ENCODE measurements at regions not wholly inside any gene's neighbourhood (a gene's known extent, or its start where the extent isn't known, plus 50 kb on each side); places are given as distances from the start of the nearest gene placed in this dataset.
"Not testable (repeated sequence)": the region's sequence is repeated elsewhere in the genome, so short reads cannot be mapped to it uniquely, and the experiment has no call there.

- Histone ChIP-seq H3K27ac (no peak overlapping the region), H3K4me3 (no peak overlapping the region), H3K4me1 (replicated peaks in 1 of 2) (no peaks in the 10 kb centered on the region)
- no peak for ATAC-seq (replicated peaks in 6 of 8)
- WGBS, 10 experiments = 90 to 97% (median 96%) methylated on average over 4 to 16 of the region's 17 CpGs; no CpG with 5 or more reads in 2 of the 10 experiments
- in situ Hi-C loops (cut with MboI; ENCODE audit: low pct_unique_long_range_greater_than_20kb in 2 of 9, low sequenced_read_pairs in 9 of 9, unreplicated experiment in 9 of 9) = no loop called here
Measured at GRCh38 chr15:30783019-30783418, 120.7 kb upstream of the FAN1 start.

- Histone ChIP-seq H3K4me1 (replicated peaks in 1 of 2) (no peaks in the 10 kb centered on the region), H3K27ac (no peak overlapping the region), H3K4me3 (no peak overlapping the region)
- no peak for ATAC-seq (replicated peaks in 6 of 8)
- in situ Hi-C loops (cut with MboI; ENCODE audit: low pct_unique_long_range_greater_than_20kb in 2 of 9, low sequenced_read_pairs in 9 of 9, unreplicated experiment in 9 of 9) = no loop called here
Measured at GRCh38 chr15:30788595-30788994, 115.1 kb upstream of the FAN1 start.

- ATAC-seq (replicated peaks in 6 of 8) = peak in 5 of 8 experiments; percentile 59 to 97 (median 96)
- H3K4me3 ChIP-seq = no peak overlapping the region
- WGBS, 10 experiments = 0 to 100% (median 92%) methylated on average over 1 to 5 of the region's 18 CpGs; no CpG with 5 or more reads in 4 of the 10 experiments
- in situ Hi-C loops (cut with MboI; ENCODE audit: low pct_unique_long_range_greater_than_20kb in 2 of 9, low sequenced_read_pairs in 9 of 9, unreplicated experiment in 9 of 9) = no loop called here
- no peaks in the 10 kb centered on the region for H3K4me1 ChIP-seq (replicated peaks in 1 of 2)
- H3K27ac ChIP-seq = no peak overlapping the region
Measured at GRCh38 chr15:30791239-30792175, 112.2 kb upstream of the FAN1 start.

- ATAC-seq (replicated peaks in 6 of 8); H3K4me3 ChIP-seq; H3K4me1 ChIP-seq (replicated peaks in 1 of 2); in situ Hi-C loops (cut with MboI; ENCODE audit: low pct_unique_long_range_greater_than_20kb in 2 of 9, low sequenced_read_pairs in 9 of 9, unreplicated experiment in 9 of 9); H3K27ac ChIP-seq: not testable (repeated sequence)
- WGBS, 10 experiments = 20 to 100% (median 33%) methylated on average over 1 of the region's 3 CpGs; no CpG with 5 or more reads in 7 of the 10 experiments
Measured at GRCh38 chr15:30792843-30793242, 110.9 kb upstream of the FAN1 start.

GRCh38 chr15:30794388-30794787 lies 109.3 kb upstream of the FAN1 start:
- no peaks in the 10 kb centered on the region for H3K4me1 ChIP-seq (replicated peaks in 1 of 2)
- 40 to 69% methylated on average over 3 of the region's 6 CpGs; no CpG with 5 or more reads in 8 of the 10 experiments for WGBS, 10 experiments
- no peak for ATAC-seq (replicated peaks in 6 of 8)
- H3K27ac ChIP-seq = no peak overlapping the region
- no peak overlapping the region for H3K4me3 ChIP-seq
- in situ Hi-C loops (cut with MboI; ENCODE audit: low pct_unique_long_range_greater_than_20kb in 2 of 9, low sequenced_read_pairs in 9 of 9, unreplicated experiment in 9 of 9) = no loop called here

GRCh38 chr15:30799565-30799964 lies 104.2 kb upstream of the FAN1 start:
- in situ Hi-C loops (cut with MboI; ENCODE audit: low pct_unique_long_range_greater_than_20kb in 2 of 9, low sequenced_read_pairs in 9 of 9, unreplicated experiment in 9 of 9); ATAC-seq (replicated peaks in 6 of 8); H3K4me3 ChIP-seq; H3K27ac ChIP-seq; H3K4me1 ChIP-seq (replicated peaks in 1 of 2): not testable (repeated sequence)
- WGBS, 10 experiments = no CpG with 5 or more reads among the region's 5 CpGs

GRCh38 chr15:30801140-30801895 lies 102.4 kb upstream of the FAN1 start:
- peak overlapping the region in 2 of 5 donors; percentile 13 to 26 for H3K4me3 ChIP-seq
- H3K4me1 ChIP-seq (replicated peaks in 1 of 2); in situ Hi-C loops (cut with MboI; ENCODE audit: low pct_unique_long_range_greater_than_20kb in 2 of 9, low sequenced_read_pairs in 9 of 9, unreplicated experiment in 9 of 9); ATAC-seq (replicated peaks in 6 of 8); H3K27ac ChIP-seq: not testable (repeated sequence)
- no CpG with 5 or more reads among the region's 16 CpGs for WGBS, 10 experiments

GRCh38 chr15:30802001-30802400 lies 101.7 kb upstream of the FAN1 start:
- H3K4me3 ChIP-seq; H3K4me1 ChIP-seq (replicated peaks in 1 of 2); ATAC-seq (replicated peaks in 6 of 8); in situ Hi-C loops (cut with MboI; ENCODE audit: low pct_unique_long_range_greater_than_20kb in 2 of 9, low sequenced_read_pairs in 9 of 9, unreplicated experiment in 9 of 9); H3K27ac ChIP-seq: not testable (repeated sequence)
- 57 to 100% (median 90%) methylated on average over 1 to 2 of the region's 2 CpGs; no CpG with 5 or more reads in 2 of the 10 experiments for WGBS, 10 experiments

GRCh38 chr15:30803703-30804102 lies 100.0 kb upstream of the FAN1 start:
- ATAC-seq (replicated peaks in 6 of 8); H3K4me3 ChIP-seq; in situ Hi-C loops (cut with MboI; ENCODE audit: low pct_unique_long_range_greater_than_20kb in 2 of 9, low sequenced_read_pairs in 9 of 9, unreplicated experiment in 9 of 9); H3K27ac ChIP-seq; H3K4me1 ChIP-seq (replicated peaks in 1 of 2): not testable (repeated sequence)
- WGBS, 10 experiments = 70 to 100% (median 100%) methylated on average over 2 to 4 of the region's 15 CpGs; no CpG with 5 or more reads in 7 of the 10 experiments

- in situ Hi-C loops (cut with MboI; ENCODE audit: low pct_unique_long_range_greater_than_20kb in 2 of 9, low sequenced_read_pairs in 9 of 9, unreplicated experiment in 9 of 9) = no loop called here
- WGBS, 10 experiments = 40 to 100% (median 95%) methylated on average over 1 to 4 of the region's 19 CpGs; no CpG with 5 or more reads in 5 of the 10 experiments
- no peaks in the 10 kb centered on the region for H3K4me1 ChIP-seq (replicated peaks in 1 of 2)
- ATAC-seq (replicated peaks in 6 of 8) = no peak
- no peak overlapping the region for H3K4me3 ChIP-seq
- no peak overlapping the region for H3K27ac ChIP-seq
Measured at GRCh38 chr15:30816430-30816829, 87.3 kb upstream of the FAN1 start.

- in situ Hi-C loops (cut with MboI; ENCODE audit: low pct_unique_long_range_greater_than_20kb in 2 of 9, low sequenced_read_pairs in 9 of 9, unreplicated experiment in 9 of 9) = not testable (repeated sequence)
- peak in 1 of 8 experiments; percentile 26 for ATAC-seq (replicated peaks in 6 of 8)
- WGBS, 10 experiments = 0 to 89% (median 64%) methylated on average over 1 to 9 of the region's 15 CpGs; no CpG with 5 or more reads in 4 of the 10 experiments
- Histone ChIP-seq H3K4me3 (peak overlapping the region in 3 of 5 donors; percentile 24 to 30 (median 30)), H3K27ac (peak overlapping the region in 1 of 2 donors; percentile 68), H3K4me1 (replicated peaks in 1 of 2) (peaks cover 10 to 24% of the 10 kb centered on the region in 2 donors)
Measured at GRCh38 chr15:30823068-30823813, 80.5 kb upstream of the FAN1 start.

GRCh38 chr15:30824518-30825195 lies 79.1 kb upstream of the FAN1 start:
- in situ Hi-C loops (cut with MboI; ENCODE audit: low pct_unique_long_range_greater_than_20kb in 2 of 9, low sequenced_read_pairs in 9 of 9, unreplicated experiment in 9 of 9) = no loop called here
- peak in 5 of 8 experiments; percentile 51 to 78 (median 70) for ATAC-seq (replicated peaks in 6 of 8)
- Histone ChIP-seq H3K4me3 (peak overlapping the region in 1 of 5 donors; percentile 7), H3K4me1 (replicated peaks in 1 of 2) (peaks cover 10 to 24% of the 10 kb centered on the region in 2 donors), H3K27ac (no peak overlapping the region)
- 0 to 67% (median 37%) methylated on average over 1 to 10 of the region's 14 CpGs; no CpG with 5 or more reads in 1 of the 10 experiments for WGBS, 10 experiments
